ENCODE measurements at regions not wholly inside any gene's neighbourhood (a gene's known extent, or its start where the extent isn't known, plus 50 kb on each side); places are given as distances from the start of the nearest gene placed in this dataset.

DNA sequence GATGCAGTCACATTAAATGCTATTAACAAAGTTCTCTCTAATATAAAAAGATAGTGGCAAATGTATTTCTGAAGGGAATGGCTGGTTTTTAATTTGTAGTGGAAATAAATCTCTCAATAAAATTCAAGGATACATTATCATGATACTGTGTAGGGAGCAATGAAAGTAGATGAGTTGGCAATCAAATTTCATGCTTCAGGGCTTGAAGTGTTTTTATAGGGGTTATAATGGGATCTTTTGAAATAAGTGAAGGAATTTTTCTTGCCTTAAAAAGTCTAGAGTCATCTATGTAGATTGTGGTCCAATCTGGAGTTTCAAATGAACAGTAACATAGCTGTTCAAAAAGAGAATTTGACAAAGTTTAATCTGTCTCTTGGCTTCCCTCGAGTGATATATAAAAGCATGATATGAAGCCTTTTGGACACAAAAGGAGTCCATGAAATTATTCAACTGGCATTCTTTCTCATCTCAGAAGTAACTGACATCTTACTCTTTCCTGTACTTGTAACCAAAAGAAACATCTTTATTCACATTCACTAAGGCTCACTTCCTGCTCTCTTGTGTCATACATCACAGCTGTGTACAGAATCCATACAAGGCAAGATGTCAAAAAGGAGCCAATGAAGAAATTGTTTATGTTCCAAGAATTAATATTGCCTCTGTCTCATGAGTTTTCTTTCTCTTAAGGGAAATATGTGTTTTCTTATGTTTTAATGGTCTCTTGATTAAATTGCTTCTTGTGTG, 591.0 kb upstream of the GJE1 start:
- Histone ChIP-seq H3K27me3 (replicated peaks; ENCODE audit: control insufficient read depth, insufficient read depth, low read length, poor library complexity, severe bottlenecking) (no peaks in the 10 kb centered on the region), H3K36me3 (ENCODE audit: control insufficient read depth, insufficient read depth, low read length) (no peaks in the 10 kb centered on the region)

DNA sequence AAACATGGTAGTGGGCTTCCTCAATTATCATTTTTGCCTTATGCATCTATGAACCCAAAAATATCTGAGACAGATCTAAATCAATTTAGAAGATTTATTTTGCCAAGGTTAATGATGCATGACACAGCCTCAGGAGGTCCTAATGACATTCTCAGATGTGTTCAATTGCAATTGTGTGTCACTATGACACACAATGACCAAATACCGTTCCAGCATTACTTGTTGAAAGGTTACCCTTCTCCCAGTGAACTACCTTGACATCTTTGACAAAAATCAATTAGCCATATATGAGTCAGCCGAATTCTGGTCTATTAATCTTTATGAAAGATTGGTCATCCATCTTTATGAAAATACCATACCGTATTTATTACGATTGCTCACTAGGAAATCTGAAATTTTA, 592.5 kb upstream of the GJE1 start:
- Histone ChIP-seq H3K4me3 (ENCODE audit: insufficient read depth, low read depth, low read length, poor library complexity, severe bottlenecking) (no peak overlapping the region), H3K36me3 (ENCODE audit: control insufficient read depth, insufficient read depth, low read length) (no peaks in the 10 kb centered on the region), H3K27me3 (replicated peaks; ENCODE audit: control insufficient read depth, insufficient read depth, low read length, poor library complexity, severe bottlenecking) (no peaks in the 10 kb centered on the region), H3K9me3 (ENCODE audit: control insufficient read depth, low read length) (no peaks in the 10 kb centered on the region), H3K27ac (ENCODE audit: insufficient read depth, low read length, poor library complexity, severe bottlenecking) (no peak overlapping the region), H3K4me1 (ENCODE audit: control insufficient read depth, insufficient read depth, low read length, poor library complexity, severe bottlenecking) (no peaks in the 10 kb centered on the region)
- no peak for DNase-seq

More for the DNA sequence above, 591.0 kb upstream of the GJE1 start:
- DNase-seq = no peak
- H3K9me3 ChIP-seq (ENCODE audit: control insufficient read depth, low read length) = no peaks in the 10 kb centered on the region
- no peak overlapping the region for H3K4me3 ChIP-seq (ENCODE audit: insufficient read depth, low read depth, low read length, poor library complexity, severe bottlenecking)
- H3K27ac ChIP-seq (ENCODE audit: insufficient read depth, low read length, poor library complexity, severe bottlenecking) = no peak overlapping the region
- H3K4me1 ChIP-seq (ENCODE audit: control insufficient read depth, insufficient read depth, low read length, poor library complexity, severe bottlenecking) = no peaks in the 10 kb centered on the region

GRCh38 chr6:141539617-141540016, 593.1 kb upstream of the GJE1 start:
- Histone ChIP-seq H3K9me3 (ENCODE audit: control insufficient read depth, low read length) (no peaks in the 10 kb centered on the region), H3K4me1 (ENCODE audit: control insufficient read depth, insufficient read depth, low read length, poor library complexity, severe bottlenecking) (no peaks in the 10 kb centered on the region), H3K36me3 (ENCODE audit: control insufficient read depth, insufficient read depth, low read length) (no peaks in the 10 kb centered on the region), H3K27ac (ENCODE audit: insufficient read depth, low read length, poor library complexity, severe bottlenecking) (no peak overlapping the region), H3K4me3 (ENCODE audit: insufficient read depth, low read depth, low read length, poor library complexity, severe bottlenecking) (no peak overlapping the region), H3K27me3 (replicated peaks; ENCODE audit: control insufficient read depth, insufficient read depth, low read length, poor library complexity, severe bottlenecking) (no peaks in the 10 kb centered on the region)
- no peak for DNase-seq

DNA sequence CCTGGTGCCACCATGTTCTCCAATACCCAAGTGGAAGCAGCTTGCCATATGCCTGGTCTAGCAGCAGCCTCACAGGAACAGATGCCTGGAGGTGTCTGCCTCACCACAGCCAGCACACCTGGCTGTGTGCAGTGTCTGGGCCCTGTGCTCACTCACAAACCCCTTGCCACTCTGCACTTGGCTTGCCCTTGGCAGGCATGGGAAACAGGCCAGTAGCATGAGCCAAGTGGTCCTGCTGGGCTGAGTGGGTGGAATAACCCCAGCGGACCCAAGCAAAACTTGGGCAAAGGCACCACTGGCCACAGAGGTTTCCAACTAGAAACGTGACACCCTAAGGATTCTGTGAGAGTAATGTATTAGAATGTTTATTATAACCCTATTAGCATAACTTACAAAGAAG, 600.5 kb upstream of the GJE1 start:
- H3K36me3 ChIP-seq (ENCODE audit: control insufficient read depth, insufficient read depth, low read length) = no peaks in the 10 kb centered on the region
- H3K27me3 ChIP-seq (replicated peaks; ENCODE audit: control insufficient read depth, insufficient read depth, low read length, poor library complexity, severe bottlenecking) = no peaks in the 10 kb centered on the region
- H3K9me3 ChIP-seq (ENCODE audit: control insufficient read depth, low read length) = no peaks in the 10 kb centered on the region
- DNase-seq = no peak
- no peak overlapping the region for H3K27ac ChIP-seq (ENCODE audit: insufficient read depth, low read length, poor library complexity, severe bottlenecking)
- H3K4me1 ChIP-seq (ENCODE audit: control insufficient read depth, insufficient read depth, low read length, poor library complexity, severe bottlenecking) = no peaks in the 10 kb centered on the region
- H3K4me3 ChIP-seq (ENCODE audit: insufficient read depth, low read depth, low read length, poor library complexity, severe bottlenecking) = no peak overlapping the region

DNA sequence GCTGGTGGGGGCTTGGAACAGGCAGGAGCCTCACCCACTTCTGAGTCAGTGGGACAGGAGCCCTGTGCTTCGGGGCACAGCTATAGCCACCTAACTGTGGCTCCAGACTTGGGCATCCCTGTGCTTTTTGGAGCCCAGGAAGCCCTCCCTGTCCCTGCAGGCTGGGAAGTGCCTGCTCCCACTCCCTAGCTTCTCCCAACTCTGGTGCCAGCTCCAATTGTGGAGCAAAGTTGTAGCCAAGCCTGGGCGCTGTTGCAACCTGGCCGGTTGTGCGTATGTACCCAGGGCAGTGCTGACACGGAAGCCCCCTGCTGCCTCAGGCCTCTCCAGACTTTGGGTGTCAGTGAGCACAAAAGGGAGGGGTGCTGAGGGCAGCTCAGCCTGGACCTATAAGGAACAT, 601.7 kb upstream of the GJE1 start:
- H3K36me3 ChIP-seq (ENCODE audit: control insufficient read depth, insufficient read depth, low read length) = no peaks in the 10 kb centered on the region
- H3K4me1 ChIP-seq (ENCODE audit: control insufficient read depth, insufficient read depth, low read length, poor library complexity, severe bottlenecking) = no peaks in the 10 kb centered on the region
- no peaks in the 10 kb centered on the region for H3K9me3 ChIP-seq (ENCODE audit: control insufficient read depth, low read length)
- H3K4me3 ChIP-seq (ENCODE audit: insufficient read depth, low read depth, low read length, poor library complexity, severe bottlenecking) = no peak overlapping the region
- H3K27ac ChIP-seq (ENCODE audit: insufficient read depth, low read length, poor library complexity, severe bottlenecking) = no peak overlapping the region
- H3K27me3 ChIP-seq (replicated peaks; ENCODE audit: control insufficient read depth, insufficient read depth, low read length, poor library complexity, severe bottlenecking) = no peaks in the 10 kb centered on the region
- DNase-seq = no peak

GRCh38 chr6:141528596-141528995, 604.1 kb upstream of the GJE1 start:
- H3K4me1 ChIP-seq (ENCODE audit: control insufficient read depth, insufficient read depth, low read length, poor library complexity, severe bottlenecking) = no peaks in the 10 kb centered on the region
- H3K36me3 ChIP-seq (ENCODE audit: control insufficient read depth, insufficient read depth, low read length) = no peaks in the 10 kb centered on the region
- H3K27me3 ChIP-seq (replicated peaks; ENCODE audit: control insufficient read depth, insufficient read depth, low read length, poor library complexity, severe bottlenecking) = no peaks in the 10 kb centered on the region
- DNase-seq = no peak
- no peak overlapping the region for H3K27ac ChIP-seq (ENCODE audit: insufficient read depth, low read length, poor library complexity, severe bottlenecking)
- no peaks in the 10 kb centered on the region for H3K9me3 ChIP-seq (ENCODE audit: control insufficient read depth, low read length)
- H3K4me3 ChIP-seq (ENCODE audit: insufficient read depth, low read depth, low read length, poor library complexity, severe bottlenecking) = no peak overlapping the region

- no peak for DNase-seq
- Histone ChIP-seq H3K4me3 (ENCODE audit: insufficient read depth, low read depth, low read length, poor library complexity, severe bottlenecking) (no peak overlapping the region), H3K27ac (ENCODE audit: insufficient read depth, low read length, poor library complexity, severe bottlenecking) (no peak overlapping the region), H3K4me1 (ENCODE audit: control insufficient read depth, insufficient read depth, low read length, poor library complexity, severe bottlenecking) (no peaks in the 10 kb centered on the region), H3K27me3 (replicated peaks; ENCODE audit: control insufficient read depth, insufficient read depth, low read length, poor library complexity, severe bottlenecking) (no peaks in the 10 kb centered on the region), H3K36me3 (ENCODE audit: control insufficient read depth, insufficient read depth, low read length) (no peaks in the 10 kb centered on the region), H3K9me3 (ENCODE audit: control insufficient read depth, low read length) (no peaks in the 10 kb centered on the region)
These were observed 605.7 kb upstream of the GJE1 start for GRCh38 chr6:141526985-141527384.

DNA sequence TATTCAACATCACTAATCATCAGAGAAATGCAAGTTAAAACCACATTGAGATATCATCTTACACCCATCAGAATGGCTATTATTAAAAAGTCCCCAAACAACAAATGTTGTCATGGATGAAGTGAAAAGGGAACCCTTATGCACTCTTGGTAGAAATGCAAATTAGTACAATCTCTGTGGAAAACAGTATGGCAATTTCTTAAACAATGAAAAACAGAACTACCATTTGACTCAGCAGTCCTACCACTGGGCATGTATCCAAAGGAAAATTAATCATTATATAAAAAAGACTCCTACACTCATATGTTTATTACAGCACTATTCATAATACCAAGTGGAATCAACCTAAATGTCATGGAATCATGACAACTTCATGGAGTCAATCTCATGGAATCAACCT, 611.3 kb upstream of the GJE1 start:
- no peaks in the 10 kb centered on the region for H3K9me3 ChIP-seq (ENCODE audit: control insufficient read depth, low read length)
- no peak for DNase-seq

DNA sequence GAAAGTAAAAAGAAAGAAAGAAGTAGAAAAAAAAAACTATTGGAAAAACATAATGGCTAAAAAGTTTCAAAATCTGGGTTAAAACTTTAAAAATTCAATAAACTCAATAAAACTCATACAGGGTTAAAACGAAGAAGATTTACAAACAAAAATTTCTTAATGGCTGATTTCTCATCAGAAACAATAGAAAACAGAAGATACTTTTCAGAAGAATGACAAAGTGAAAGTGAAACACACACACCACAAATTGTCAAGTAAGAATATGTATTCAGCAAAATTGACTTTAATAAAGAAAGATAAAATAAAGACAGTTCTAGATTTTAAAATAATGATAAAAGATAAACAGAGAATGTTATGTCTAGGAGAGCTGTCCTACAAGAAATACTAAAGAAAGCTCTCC, 618.9 kb upstream of the GJE1 start:
- Histone ChIP-seq H3K27me3 (replicated peaks; ENCODE audit: control insufficient read depth, insufficient read depth, low read length, poor library complexity, severe bottlenecking) (no peaks in the 10 kb centered on the region), H3K4me3 (ENCODE audit: insufficient read depth, low read depth, low read length, poor library complexity, severe bottlenecking) (no peak overlapping the region), H3K36me3 (ENCODE audit: control insufficient read depth, insufficient read depth, low read length) (no peaks in the 10 kb centered on the region), H3K27ac (ENCODE audit: insufficient read depth, low read length, poor library complexity, severe bottlenecking) (no peak overlapping the region), H3K9me3 (ENCODE audit: control insufficient read depth, low read length) (no peaks in the 10 kb centered on the region), H3K4me1 (ENCODE audit: control insufficient read depth, insufficient read depth, low read length, poor library complexity, severe bottlenecking) (no peaks in the 10 kb centered on the region)
- no peak for DNase-seq

More for the DNA sequence above, 611.3 kb upstream of the GJE1 start:
- no peak overlapping the region for H3K4me3 ChIP-seq (ENCODE audit: insufficient read depth, low read depth, low read length, poor library complexity, severe bottlenecking)
- no peaks in the 10 kb centered on the region for H3K4me1 ChIP-seq (ENCODE audit: control insufficient read depth, insufficient read depth, low read length, poor library complexity, severe bottlenecking)
- H3K27ac ChIP-seq (ENCODE audit: insufficient read depth, low read length, poor library complexity, severe bottlenecking) = no peak overlapping the region
- no peaks in the 10 kb centered on the region for H3K36me3 ChIP-seq (ENCODE audit: control insufficient read depth, insufficient read depth, low read length)
- no peaks in the 10 kb centered on the region for H3K27me3 ChIP-seq (replicated peaks; ENCODE audit: control insufficient read depth, insufficient read depth, low read length, poor library complexity, severe bottlenecking)

- Histone ChIP-seq H3K4me3 (ENCODE audit: insufficient read depth, low read depth, low read length, poor library complexity, severe bottlenecking) (no peak overlapping the region), H3K4me1 (ENCODE audit: control insufficient read depth, insufficient read depth, low read length, poor library complexity, severe bottlenecking) (no peaks in the 10 kb centered on the region), H3K27ac (ENCODE audit: insufficient read depth, low read length, poor library complexity, severe bottlenecking) (no peak overlapping the region), H3K27me3 (replicated peaks; ENCODE audit: control insufficient read depth, insufficient read depth, low read length, poor library complexity, severe bottlenecking) (no peaks in the 10 kb centered on the region), H3K9me3 (ENCODE audit: control insufficient read depth, low read length) (no peaks in the 10 kb centered on the region), H3K36me3 (ENCODE audit: control insufficient read depth, insufficient read depth, low read length) (no peaks in the 10 kb centered on the region)
- DNase-seq = no peak
These were observed 621.9 kb upstream of the GJE1 start for GRCh38 chr6:141510803-141511202.

Data from effector memory CD4-positive, alpha-beta T cell (primary cell).